GM19035 (cell line): ENCODE measurements at regions not wholly inside any gene's neighbourhood (a gene's known extent, or its start where the extent isn't known, plus 50 kb on each side); places are given as distances from the start of the nearest gene placed in this dataset.
"Not testable (repeated sequence)": the region's sequence is repeated elsewhere in the genome, so short reads cannot be mapped to it uniquely, and the experiment has no call there.

ENCODE experiments used
- ATAC-seq: cut with Tn5 transposase; IDR thresholded peaks from one replicate; pipeline ENCODE4 v1.9.1; 2021; ENCODE audit not compliant: unreplicated experiment

- ATAC-seq = not testable (repeated sequence)
Measured at GRCh38 chr2:57251495-57251894, 795.1 kb upstream of the VRK2 start.

- ATAC-seq = not testable (repeated sequence)
Measured at GRCh38 chr2:57276408-57276807, 770.2 kb upstream of the VRK2 start.

GRCh38 chr2:57278451-57278850 lies 768.2 kb upstream of the VRK2 start:
- ATAC-seq = no peak

GRCh38 chr2:57291209-57291608 lies 755.4 kb upstream of the VRK2 start:
- no peak for ATAC-seq

- no peak for ATAC-seq
Measured at GRCh38 chr2:57296795-57297517, 749.6 kb upstream of the VRK2 start.

GRCh38 chr2:57313678-57314077 lies 732.9 kb upstream of the VRK2 start:
- no peak for ATAC-seq

- no peak for ATAC-seq
Measured at GRCh38 chr2:57314682-57315081, 731.9 kb upstream of the VRK2 start.

- ATAC-seq = no peak
Measured at GRCh38 chr2:57330447-57330846, 716.2 kb upstream of the VRK2 start.

- no peak for ATAC-seq
Measured at GRCh38 chr2:57333221-57333620, 713.4 kb upstream of the VRK2 start.

GRCh38 chr2:57343391-57344006 lies 703.1 kb upstream of the VRK2 start:
- ATAC-seq = no peak

GRCh38 chr2:57368190-57368589 lies 678.4 kb upstream of the VRK2 start:
- ATAC-seq = no peak

GRCh38 chr2:57370882-57371585 lies 675.6 kb upstream of the VRK2 start:
- ATAC-seq = no peak

GRCh38 chr2:57372237-57372984 lies 674.2 kb upstream of the VRK2 start:
- no peak for ATAC-seq

- no peak for ATAC-seq
Measured at GRCh38 chr2:57373530-57373929, 673.1 kb upstream of the VRK2 start.

GRCh38 chr2:57376985-57377384 lies 669.6 kb upstream of the VRK2 start:
- no peak for ATAC-seq

- no peak for ATAC-seq
Measured at GRCh38 chr2:57386305-57386704, 660.3 kb upstream of the VRK2 start.

- no peak for ATAC-seq
Measured at GRCh38 chr2:57396355-57397098, 650.1 kb upstream of the VRK2 start.

- ATAC-seq = no peak
Measured at GRCh38 chr2:57397550-57398360, 648.9 kb upstream of the VRK2 start.

GRCh38 chr2:57399057-57399456 lies 647.5 kb upstream of the VRK2 start:
- no peak for ATAC-seq

- ATAC-seq = no peak
Measured at GRCh38 chr2:57402096-57402495, 644.5 kb upstream of the VRK2 start.
